ENCODE measurements at regions not wholly inside any gene's neighbourhood (a gene's known extent, or its start where the extent isn't known, plus 50 kb on each side); places are given as distances from the start of the nearest gene placed in this dataset.
"Not testable (repeated sequence)": the region's sequence is repeated elsewhere in the genome, so short reads cannot be mapped to it uniquely, and the experiment has no call there.

DNA sequence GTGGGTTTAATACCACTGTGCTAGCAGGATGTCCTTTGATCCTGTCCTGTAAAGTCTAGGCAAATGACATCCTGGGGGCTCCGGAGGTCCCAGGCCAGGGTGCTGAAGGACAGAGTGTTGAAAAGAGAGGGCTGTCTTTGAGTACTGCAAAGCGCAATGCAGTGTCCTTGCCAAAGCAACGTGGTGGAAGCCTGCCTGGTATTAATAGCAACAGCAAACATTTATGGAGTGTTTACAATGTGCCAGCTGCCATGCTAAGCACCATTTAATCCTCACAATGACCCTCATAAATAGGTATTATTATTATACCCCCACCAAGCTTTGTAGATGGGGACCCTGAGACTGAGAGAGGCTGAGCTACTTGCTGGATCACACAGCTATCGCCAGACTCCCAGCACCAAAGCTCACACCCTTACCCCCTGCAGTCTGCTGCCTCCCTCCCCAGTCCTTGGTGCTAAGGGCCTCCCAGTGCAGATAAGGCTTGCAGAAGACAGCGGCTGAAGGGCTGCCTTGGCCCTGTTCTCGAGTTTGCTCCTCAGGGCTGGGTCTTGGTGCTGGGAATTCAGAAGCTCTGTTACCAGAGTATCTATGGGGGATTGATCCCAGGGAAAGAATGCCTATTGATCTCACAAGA, 427.7 kb downstream of the FUT8 start:
- Histone ChIP-seq H3K4me1 (peaks cover 0 to 10% of the 10 kb centered on the region in 2 donors), H3K27ac (peak overlapping the region in 2 of 3 donors; percentile 2 to 48), H3K4me3 (replicated peaks in 1 of 3) (no peak overlapping the region), H3K27me3 (no peaks in the 10 kb centered on the region), H3K36me3 (no peaks in the 10 kb centered on the region), H3K9me3 (no peaks in the 10 kb centered on the region)
- WGBS, 2 donors = 83 to 87% methylated on average over 6 of the region's 6 CpGs
- intact Hi-C loops (cut with DNase I) = no loop called here
- no peak for DNase-seq
- TF ChIP-seq POLR2A (IDR thresholded peaks at IDR 0.05) = no peak
- TF ChIP-seq, protein P1, sequence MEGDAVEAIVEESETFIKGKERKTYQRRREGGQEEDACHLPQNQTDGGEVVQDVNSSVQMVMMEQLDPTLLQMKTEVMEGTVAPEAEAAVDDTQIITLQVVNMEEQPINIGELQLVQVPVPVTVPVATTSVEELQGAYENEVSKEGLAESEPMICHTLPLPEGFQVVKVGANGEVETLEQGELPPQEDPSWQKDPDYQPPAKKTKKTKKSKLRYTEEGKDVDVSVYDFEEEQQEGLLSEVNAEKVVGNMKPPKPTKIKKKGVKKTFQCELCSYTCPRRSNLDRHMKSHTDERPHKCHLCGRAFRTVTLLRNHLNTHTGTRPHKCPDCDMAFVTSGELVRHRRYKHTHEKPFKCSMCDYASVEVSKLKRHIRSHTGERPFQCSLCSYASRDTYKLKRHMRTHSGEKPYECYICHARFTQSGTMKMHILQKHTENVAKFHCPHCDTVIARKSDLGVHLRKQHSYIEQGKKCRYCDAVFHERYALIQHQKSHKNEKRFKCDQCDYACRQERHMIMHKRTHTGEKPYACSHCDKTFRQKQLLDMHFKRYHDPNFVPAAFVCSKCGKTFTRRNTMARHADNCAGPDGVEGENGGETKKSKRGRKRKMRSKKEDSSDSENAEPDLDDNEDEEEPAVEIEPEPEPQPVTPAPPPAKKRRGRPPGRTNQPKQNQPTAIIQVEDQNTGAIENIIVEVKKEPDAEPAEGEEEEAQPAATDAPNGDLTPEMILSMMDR (IDR thresholded peaks at IDR 0.05) = no peak

DNA sequence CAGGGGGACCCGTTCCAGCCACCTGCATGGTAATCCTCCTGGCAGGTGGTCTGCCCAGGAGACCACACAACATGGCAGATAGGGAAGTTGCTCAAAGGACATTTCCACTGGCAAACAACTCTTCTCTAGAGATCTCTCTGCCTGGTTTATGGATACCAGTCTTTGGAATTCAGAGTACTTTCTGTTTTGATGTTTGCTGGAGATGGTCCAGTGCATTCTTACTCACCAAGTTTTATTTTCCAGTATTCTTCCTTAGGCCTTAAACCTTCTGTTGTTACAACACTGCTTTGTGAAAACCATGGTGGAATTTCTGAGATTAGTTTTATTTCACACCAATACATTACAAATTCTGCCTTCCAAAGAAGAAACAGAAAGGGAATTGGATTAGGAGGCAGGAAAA, 428.3 kb downstream of the FUT8 start:
- Histone ChIP-seq H3K36me3 (no peaks in the 10 kb centered on the region), H3K27me3 (no peaks in the 10 kb centered on the region), H3K4me3 (replicated peaks in 1 of 3) (no peak overlapping the region), H3K9me3 (no peaks in the 10 kb centered on the region), H3K4me1 (peaks cover 0 to 10% of the 10 kb centered on the region in 2 donors), H3K27ac (peak overlapping the region in 2 of 3 donors; percentile 2 to 48)
- no peak for DNase-seq
- intact Hi-C loops (cut with DNase I) = no loop called here
- 100% methylated on average over 1 of the region's 1 CpG for WGBS, 2 donors
- TF ChIP-seq, protein P1 (IDR thresholded peaks at IDR 0.05) = no peak
- no peak for TF ChIP-seq POLR2A (IDR thresholded peaks at IDR 0.05)

DNA sequence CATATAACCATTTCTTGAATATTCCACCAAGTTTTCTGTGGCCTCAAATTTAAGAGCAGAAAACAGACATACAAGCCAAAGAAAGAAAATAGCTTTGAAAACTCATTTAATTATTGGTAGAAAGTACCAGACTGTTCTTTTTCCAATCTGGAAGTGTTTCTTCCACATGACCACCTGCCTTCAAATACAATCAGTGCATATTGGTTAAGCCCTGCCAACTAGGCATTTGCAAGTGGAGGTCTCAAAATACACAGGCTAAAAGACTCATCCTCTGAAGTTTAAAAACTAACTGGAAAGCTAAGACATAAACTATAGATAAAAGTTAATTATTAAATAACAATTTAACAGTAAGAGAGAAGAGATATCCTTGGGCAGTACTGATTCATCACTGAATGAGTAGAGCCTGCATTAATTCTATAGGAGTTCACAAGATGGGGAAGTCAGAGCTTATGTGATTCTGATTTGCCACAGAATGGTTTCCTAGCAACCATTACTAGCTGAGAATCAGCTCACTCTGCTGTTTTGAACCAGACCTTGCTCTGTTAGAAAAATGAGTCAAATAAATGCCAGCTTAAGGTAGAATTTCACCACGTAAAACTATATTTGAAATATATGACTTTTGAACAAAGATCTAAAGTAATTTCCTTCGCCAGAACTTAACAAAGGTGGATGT, 433.8 kb downstream of the FUT8 start:
- intact Hi-C loops (cut with DNase I) = no loop called here
- 88 to 97% methylated on average over 2 of the region's 2 CpGs for WGBS, 2 donors

DNA sequence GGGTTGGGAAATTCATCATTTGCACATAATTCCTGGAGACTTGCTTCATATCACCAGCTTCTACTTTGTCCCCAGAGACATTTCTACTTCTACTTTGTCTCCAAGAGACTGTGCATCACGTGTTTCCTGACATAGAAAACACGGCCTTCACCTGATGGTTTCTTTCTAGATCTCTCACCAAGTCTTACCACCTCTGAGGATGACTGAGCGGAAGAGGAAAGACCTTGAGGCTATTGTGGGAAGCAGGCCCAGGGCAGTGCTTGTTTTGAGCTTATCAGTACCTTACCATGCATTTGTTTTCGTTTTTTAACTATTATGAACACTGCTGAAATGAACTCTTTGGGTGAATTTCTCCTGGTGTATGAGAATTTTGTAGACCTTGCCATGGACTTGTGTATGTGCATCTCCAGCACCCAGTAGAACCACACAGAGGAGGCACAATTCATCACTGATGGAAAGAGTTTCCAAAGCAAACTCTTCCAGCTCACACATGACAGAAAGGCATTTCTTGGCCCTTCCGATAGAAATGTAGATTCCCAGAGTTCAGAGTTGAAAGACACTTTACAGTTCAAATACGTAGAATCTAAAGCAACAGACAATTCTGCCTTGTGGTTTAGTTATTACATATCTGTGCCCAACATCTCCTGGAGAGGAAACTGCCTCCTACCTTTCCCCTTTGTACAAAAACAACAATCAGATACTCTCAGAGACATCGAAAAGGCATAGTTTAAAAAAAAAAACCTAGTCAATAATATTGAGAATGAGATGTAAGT, 434.7 kb downstream of the FUT8 start:
- no peaks in the 10 kb centered on the region for H3K27me3 ChIP-seq
- H3K4me1 ChIP-seq = no peaks in the 10 kb centered on the region
- no peaks in the 10 kb centered on the region for H3K9me3 ChIP-seq
- TF ChIP-seq, protein P1 (IDR thresholded peaks at IDR 0.05) = no peak
- no peak for TF ChIP-seq POLR2A (IDR thresholded peaks at IDR 0.05)
- intact Hi-C loops (cut with DNase I) = no loop called here
- H3K27ac ChIP-seq = no peak overlapping the region
- DNase-seq = no peak
- H3K36me3 ChIP-seq = no peaks in the 10 kb centered on the region
- no peak overlapping the region for H3K4me3 ChIP-seq (replicated peaks in 1 of 3)
- WGBS, 2 donors = 83 to 86% methylated on average over 7 of the region's 7 CpGs

More for the DNA sequence above, 433.8 kb downstream of the FUT8 start:
- H3K36me3 ChIP-seq = no peaks in the 10 kb centered on the region
- H3K4me1 ChIP-seq = no peaks in the 10 kb centered on the region
- no peak overlapping the region for H3K4me3 ChIP-seq (replicated peaks in 1 of 3)
- H3K27me3 ChIP-seq = no peaks in the 10 kb centered on the region
- no peak for DNase-seq
- no peak overlapping the region for H3K27ac ChIP-seq
- H3K9me3 ChIP-seq = no peaks in the 10 kb centered on the region
- TF ChIP-seq, protein P1 (IDR thresholded peaks at IDR 0.05) = no peak
- no peak for TF ChIP-seq POLR2A (IDR thresholded peaks at IDR 0.05)

DNA sequence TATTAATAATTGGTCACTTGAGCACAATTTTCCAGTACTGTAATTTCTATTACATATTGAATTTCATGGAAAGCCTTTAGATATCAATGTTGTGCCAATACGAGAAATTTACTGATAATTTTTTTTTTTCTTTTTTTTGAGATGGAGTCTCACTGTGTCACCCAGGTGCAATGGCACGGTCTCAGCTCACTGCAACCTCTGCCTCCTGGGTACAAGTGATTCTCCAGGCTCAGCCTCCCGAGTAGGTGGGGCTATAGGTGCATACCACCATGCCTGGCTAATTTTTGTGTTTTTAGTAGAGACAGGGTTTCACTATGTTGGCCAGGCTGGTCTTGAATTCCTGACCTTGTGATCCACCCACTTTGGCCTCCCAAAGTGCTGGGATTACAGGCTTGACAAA, 435.4 kb downstream of the FUT8 start:
- H3K9me3 ChIP-seq; DNase-seq; H3K27me3 ChIP-seq; intact Hi-C loops (cut with DNase I); H3K4me1 ChIP-seq; H3K27ac ChIP-seq; H3K36me3 ChIP-seq; H3K4me3 ChIP-seq (replicated peaks in 1 of 3): not testable (repeated sequence)
- WGBS, 2 donors = 86 to 90% methylated on average over 3 of the region's 3 CpGs

Measured in thyroid gland (tissue), 4 donors.